ENCODE measurements at regions not wholly inside any gene's neighbourhood (a gene's known extent, or its start where the extent isn't known, plus 50 kb on each side); places are given as distances from the start of the nearest gene placed in this dataset.

GRCh38 chr15:79738143-79738542 is 158.7 kb downstream of the MTHFS start:
- no peak for TF ChIP-seq CTCF (IDR thresholded peaks at IDR 0.05 in 8 of 11, conservative IDR thresholded peaks at IDR 0.05 in 3 of 11)
- TF ChIP-seq POLR2A (IDR thresholded peaks at IDR 0.05) = no peak
- no peak for TF ChIP-seq POLR2AphosphoS5 (IDR thresholded peaks at IDR 0.05)
